Suppressor macrophage (primary cell): ENCODE measurements at regions not wholly inside any gene's neighbourhood (a gene's known extent, or its start where the extent isn't known, plus 50 kb on each side); places are given as distances from the start of the nearest gene placed in this dataset.

Source experiments
- DNase-seq, 4 experiments: peaks; one replicate each; pipeline ENCODE4 v3.0.0-alpha.2; 2020 to 2022

DNA sequence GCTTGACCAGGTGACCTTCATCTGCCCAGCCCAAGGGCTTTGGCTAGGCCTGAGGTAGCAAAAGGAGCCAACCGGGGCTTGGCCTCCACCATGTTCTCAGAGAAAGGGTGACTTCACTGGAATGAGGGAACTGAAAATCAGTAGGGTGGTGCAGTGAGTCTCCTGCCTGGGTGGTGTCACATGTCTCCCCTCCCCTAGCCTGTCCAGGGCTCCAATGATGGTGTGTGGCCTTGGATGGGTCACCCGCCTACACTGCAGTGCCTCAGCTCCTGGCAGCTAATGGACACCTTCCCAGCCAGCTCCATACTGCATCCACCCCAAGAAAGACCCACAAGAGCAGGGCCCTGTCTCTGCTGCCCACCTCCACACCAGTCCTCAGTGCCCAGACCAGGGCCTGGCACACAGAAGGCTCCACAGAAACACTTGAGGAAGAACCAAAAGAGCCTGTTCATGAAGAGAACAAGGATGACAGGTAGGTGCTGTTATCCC is 678.7 kb downstream of the MATN1 start:
- DNase-seq, result peak; percentile 14 to 43 (median 29)

GRCh38 chr1:30043731-30044408 is 679.5 kb downstream of the MATN1 start:
- no peak for DNase-seq

- DNase-seq, result no peak
Observed at GRCh38 chr1:30043256-30043655, 680.1 kb downstream of the MATN1 start.

DNA sequence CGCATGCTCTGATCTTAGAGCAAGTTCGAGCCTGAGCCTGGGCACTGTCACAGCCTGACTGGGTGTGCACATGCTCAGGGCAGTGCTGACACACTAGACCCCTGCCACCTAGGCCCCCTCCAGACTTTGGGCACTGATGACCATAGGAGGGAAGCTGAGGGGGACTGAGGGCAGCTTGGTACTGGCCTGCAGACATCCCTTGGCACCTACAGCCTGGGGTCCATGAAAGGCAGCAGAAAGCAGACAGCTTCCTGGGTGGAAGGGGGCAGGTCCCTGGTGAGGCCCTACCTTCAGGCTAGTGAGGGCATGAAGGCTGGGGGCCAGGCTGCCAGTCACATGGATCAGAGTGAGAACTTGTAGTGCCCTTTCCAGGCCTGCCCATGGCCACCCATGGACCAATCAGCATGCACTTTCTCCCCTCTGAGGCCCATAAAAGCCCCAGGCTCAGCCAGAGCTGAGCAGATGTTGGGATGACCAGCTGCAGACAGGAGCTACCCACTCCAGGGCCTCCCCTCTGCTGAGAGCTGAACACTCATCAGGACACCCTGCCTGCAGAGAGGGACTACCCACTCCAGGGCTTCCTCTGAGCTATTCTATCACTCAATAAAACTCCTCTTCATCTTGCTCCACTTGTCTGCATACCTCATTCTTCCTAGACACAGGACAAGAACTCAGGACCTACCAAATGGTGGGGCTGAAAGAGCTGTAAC is 680.8 kb downstream of the MATN1 start:
- DNase-seq, result no peak

DNA sequence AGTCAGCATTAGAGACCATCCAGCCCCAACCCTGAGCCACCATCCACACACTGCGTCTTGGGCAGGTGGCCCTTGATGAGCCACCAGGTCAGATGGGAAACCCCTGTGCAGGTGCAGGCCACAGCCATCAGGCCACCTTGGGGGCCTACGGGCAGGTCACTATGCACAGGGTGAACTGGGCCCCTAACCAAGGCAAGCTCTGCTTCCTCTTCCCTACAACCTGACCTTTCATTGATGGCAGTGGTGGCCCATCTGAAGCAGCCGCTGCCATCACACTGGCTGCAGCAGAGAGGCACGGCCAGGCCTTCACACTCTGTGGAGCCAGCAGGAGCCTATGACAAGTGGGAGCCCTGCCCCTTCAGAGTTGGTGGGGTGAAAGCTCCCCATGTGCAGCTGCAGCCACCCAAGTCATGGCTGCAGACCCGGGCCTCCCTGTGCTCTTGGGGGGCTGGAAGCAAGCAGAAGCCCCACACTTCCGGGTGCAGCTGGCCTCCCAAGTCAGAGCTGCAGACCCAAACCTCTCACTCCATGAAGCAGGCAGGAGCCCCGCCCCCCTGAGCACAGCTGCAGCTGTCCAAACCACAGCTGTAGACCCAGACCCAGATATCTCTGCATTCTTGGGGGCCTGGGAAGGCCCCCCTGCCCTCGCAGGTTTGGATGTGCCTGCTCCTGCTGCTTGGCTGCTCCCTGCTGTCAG is 681.5 kb downstream of the MATN1 start:
- no peak for DNase-seq

DNA sequence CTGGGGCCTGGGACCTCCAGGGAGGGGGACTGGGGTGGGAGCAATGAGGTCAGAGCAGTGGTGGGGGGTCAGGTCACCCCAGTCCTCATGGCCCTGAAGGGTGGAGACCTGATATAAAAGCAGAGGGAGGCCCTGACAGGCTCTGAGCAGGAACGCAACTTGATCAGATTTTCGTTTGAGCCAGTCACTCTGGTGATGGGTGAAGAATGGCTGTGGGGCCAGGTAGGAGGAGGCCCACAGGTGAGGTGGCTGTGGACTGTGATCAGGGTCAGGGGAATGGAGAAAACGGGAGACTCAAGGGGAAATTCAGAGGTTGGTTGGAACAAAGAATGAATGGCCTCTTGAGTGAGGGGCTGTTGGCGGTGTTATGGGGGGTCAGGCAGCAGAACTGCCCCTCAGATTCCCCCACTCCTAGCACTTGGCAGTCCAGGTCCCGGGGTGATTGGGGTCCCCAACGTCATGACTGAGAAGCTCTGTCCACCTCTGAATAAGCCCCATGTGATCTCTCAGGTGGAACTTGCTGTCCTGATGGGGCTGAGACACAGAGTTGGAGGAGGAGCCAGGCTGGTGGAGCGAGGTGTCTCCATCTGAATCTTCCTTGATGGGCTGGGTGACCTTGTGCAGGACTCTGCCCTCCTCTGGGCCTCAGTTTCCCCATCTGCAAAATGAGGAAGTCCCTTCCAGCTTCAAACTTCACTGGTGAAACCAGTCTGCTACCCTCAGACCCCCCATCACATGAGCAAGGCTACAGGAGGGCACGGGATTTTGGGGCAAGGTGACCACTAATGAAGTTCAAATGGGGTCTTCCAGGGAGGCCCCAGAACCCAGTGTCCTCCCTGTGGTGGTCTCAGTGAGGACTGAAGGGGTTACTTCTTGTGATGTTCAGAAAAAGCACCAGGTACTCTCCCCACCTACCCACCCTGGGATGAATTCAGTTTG is 683.0 kb downstream of the MATN1 start:
- DNase-seq, result no peak

DNA sequence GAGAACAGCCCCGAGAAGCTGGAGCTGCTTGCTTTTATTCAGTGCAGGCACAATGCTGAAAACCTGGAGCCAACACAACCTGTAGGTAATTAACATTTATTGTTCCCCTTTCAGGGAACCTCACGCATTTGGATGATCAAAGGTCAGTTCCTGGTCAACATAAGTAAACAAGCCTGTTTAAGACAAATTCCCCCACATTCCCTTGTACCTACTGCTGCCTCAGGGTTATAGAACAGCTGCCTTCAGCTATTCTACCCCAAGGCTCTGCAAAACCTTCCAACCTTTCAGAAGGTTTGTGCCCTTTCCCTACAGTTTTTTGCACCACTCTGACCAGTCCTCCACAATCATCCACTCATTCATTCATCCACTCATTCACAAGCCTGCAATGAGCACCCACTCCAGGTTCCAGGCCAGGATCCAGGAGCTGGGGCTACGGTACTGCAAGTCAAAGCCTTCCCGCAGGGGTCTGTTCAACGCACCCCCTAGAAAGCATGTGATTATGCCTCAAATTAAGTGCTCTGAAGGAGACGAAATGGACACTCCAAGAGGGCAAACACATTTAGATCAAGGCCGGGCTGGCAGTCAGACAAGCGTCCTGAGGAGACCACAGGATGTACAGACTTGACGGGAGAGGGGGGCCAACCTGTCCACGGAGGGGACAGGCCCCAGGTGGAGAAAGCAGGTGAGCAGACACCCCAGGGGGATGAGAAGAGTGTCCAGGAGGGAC is 683.9 kb downstream of the MATN1 start:
- no peak for DNase-seq

DNA sequence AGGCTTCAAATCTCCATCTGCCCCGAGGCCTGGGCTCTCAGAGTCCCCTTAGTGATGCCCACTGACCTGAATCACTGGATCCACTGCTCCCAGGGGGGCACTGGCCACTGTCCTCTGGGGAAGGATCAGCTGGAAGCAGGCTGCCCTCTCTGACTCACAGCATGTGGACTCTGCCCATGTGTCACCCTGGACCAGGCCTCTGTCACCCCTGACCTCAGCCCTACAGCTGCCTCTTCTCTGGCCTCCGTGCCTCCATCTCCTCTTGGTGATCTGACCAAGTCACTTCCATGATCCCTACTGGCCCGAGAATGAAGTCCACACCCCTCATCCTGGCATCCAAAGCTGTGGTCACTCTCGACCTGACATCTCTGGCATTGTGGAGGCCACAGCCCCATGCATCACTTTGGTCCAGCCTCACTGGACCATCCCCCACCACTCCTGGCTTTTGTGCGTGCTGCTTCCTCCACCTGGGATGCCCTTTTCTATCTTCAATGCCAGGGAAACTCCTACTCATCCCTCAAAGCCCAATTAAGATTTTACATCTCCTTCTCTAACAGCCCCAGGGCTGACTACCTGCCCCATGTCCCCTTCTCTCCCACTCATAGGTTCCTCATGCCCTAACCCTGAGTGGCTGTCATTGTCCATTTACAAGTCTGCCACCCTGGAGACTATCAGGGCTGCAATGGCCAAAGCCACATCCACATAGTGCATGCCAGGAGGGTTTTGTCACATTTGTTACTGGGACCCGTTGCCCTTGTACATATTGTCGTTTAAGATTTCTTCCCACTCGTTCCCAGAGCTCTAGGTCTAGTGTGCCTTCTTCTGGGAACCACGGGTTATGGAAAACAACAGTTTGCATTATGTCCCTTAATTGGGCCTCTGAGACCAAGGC is 685.0 kb downstream of the MATN1 start:
- no peak for DNase-seq

DNA sequence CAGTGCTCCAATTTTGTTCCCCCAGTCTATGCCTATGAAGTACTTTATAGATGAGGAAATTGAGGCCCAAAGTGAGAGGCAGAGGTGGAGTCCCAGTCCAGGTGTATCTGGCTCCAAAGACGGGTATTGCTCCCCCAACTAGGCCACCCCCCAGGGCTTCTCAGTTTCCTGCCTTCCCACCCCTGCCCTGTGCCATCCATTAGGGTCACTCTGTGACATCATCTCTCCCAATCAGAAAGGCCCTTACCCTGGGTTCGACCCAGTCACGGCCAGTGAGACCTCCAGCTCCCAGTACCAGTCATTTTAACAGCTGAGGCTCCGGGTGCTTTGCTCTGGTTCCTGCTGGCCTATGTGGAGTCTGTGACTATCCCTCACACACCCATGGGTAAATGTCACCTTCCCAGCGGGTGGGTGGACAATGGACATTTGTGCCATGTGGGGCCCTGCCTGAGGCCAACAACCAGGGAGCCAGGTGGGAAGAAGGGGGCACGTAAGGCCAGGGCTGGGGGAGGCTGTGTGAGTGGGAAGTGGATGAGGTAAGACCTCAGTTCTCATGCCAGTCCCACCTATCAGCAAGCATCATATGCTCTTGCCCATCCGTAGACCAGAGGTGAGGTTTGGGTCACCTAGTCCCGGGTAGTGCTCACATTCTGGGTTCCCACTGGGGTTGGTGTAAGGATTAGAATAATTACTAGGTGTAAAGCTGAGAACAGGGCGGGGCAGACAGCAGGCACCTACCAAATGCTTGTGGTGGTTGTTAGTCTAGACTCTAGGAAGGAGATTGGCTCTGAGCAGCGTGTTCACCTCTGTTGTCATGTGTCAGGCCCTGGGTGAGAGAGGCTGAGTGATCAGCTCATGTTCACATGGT is 685.9 kb downstream of the MATN1 start:
- DNase-seq, result no peak

GRCh38 chr1:30036666-30037065 is 686.7 kb downstream of the MATN1 start:
- no peak for DNase-seq

GRCh38 chr1:30036229-30036547 is 687.2 kb downstream of the MATN1 start:
- no peak for DNase-seq

GRCh38 chr1:30035522-30036228 is 687.7 kb downstream of the MATN1 start:
- DNase-seq, result no peak

DNA sequence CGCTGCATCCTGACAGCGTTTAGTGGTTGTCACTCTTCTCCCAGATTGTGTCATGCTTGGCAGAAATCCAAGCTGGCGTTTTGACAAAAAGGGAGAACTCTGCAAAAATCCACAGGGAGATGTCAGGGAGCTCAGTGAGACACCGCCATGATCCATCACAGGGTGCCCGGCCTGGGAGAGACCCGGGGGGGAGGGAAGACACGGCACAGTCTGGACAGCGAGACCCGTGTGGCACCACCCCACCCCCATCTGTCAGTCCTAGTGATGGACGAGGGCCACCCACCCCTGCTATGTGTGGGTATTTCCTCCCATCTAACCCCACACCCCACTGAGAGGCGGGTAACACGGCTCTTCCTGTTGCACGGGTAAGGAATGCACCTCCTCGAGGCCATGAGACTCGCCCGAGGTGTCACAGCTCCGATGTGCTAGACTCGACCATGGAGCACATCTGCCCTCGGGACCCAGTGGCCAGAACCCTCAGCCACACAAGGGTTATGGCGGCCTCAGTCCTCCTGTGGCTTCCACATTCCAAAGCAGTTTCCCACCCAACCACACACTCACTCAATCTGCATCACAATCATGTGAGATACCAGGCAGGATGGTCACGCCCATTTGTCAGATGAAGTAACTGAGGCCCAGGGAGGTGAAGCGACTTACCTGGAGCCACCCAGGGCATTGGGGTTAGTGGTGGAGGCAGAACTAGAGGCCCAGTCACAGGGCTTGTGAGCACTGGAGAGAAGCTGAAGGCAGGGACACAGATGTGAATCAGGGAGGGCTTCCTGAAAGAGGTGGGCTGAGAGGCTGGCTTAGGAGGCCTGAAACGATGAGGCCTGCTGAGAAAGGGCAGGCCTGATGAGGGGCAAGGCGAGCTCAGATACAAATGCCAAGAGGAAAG is 688.5 kb downstream of the MATN1 start:
- no peak for DNase-seq

GRCh38 chr1:30034105-30034626 is 689.2 kb downstream of the MATN1 start:
- DNase-seq, result no peak

DNA sequence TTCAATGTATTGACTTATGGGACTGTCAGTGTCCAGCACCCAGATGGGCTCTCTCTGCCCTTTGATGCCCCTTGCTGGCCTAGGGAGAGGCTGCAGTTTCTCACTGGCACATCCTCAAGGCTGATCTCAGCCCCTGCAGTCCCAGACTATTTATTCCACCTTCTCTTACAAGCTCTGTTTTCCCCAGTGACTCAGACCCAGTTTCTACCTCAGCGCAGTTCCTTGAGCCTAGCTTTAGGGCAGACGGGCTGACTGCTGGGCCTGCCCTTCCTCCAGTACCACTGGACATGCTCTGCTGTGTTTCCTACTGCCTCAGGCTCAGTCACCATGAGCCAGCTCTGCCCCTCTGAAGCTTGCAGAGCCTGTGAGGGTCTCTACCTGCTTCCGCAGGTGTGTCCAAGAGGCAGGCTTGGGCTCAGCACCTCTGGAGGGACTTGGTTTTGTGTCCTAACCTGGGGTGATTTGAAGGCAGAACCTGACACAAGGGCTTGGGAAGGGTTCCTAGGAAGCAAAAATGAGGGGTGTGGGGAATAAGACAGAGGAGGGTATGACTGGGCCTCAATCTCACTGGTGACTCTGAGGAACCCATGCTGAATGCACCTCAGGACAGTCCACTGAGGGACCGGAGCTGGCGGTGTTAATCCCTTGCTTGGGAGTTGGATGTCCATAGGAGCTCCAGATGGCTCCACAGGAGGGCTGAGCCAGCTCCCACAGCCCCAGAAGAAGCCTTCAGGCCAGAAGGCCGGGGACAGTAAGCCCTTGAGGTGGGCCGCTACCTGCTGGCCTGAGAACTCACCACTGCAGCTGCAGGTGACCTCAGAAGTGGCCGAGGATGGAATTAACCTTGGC is 689.9 kb downstream of the MATN1 start:
- DNase-seq, result peak in 3 of 4 experiments; percentile 18 to 43 (median 24)

- no peak for DNase-seq
Observed at GRCh38 chr1:30032302-30032701, 691.1 kb downstream of the MATN1 start.

- no peak for DNase-seq
Observed at GRCh38 chr1:30029677-30030076, 693.7 kb downstream of the MATN1 start.
